ENCODE measurements at regions not wholly inside any gene's neighbourhood (a gene's known extent, or its start where the extent isn't known, plus 50 kb on each side); places are given as distances from the start of the nearest gene placed in this dataset.

DNA sequence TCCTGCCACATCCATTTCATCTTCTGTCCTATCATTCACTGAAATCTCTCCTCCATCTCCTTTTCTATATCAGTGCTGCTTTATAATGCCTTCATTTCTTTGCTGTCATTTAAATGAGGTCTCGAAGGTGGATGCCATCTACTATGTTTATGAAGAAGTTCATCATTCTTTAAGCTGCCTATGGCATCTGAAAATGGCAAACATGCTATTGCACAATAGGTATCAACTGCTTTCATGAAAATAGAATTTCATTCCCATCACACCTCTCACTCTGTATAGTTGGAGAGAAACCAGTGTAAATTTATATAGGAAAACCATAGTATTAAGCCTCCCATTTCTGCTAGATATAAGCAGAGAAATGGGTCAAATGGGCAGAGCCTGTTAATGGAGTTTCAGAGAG is 100.2 kb downstream of the FGF9 start:
- TF ChIP-seq, protein P1, sequence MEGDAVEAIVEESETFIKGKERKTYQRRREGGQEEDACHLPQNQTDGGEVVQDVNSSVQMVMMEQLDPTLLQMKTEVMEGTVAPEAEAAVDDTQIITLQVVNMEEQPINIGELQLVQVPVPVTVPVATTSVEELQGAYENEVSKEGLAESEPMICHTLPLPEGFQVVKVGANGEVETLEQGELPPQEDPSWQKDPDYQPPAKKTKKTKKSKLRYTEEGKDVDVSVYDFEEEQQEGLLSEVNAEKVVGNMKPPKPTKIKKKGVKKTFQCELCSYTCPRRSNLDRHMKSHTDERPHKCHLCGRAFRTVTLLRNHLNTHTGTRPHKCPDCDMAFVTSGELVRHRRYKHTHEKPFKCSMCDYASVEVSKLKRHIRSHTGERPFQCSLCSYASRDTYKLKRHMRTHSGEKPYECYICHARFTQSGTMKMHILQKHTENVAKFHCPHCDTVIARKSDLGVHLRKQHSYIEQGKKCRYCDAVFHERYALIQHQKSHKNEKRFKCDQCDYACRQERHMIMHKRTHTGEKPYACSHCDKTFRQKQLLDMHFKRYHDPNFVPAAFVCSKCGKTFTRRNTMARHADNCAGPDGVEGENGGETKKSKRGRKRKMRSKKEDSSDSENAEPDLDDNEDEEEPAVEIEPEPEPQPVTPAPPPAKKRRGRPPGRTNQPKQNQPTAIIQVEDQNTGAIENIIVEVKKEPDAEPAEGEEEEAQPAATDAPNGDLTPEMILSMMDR (IDR thresholded peaks at IDR 0.05; ENCODE audit: low read depth, low read length, missing control alignments), result no peak
- DNase-seq (ENCODE audit: extremely low read depth, low read depth), result no peak
- H3K4me3 ChIP-seq (replicated peaks; ENCODE audit: low read depth, low read length), result no peak overlapping the region

DNA sequence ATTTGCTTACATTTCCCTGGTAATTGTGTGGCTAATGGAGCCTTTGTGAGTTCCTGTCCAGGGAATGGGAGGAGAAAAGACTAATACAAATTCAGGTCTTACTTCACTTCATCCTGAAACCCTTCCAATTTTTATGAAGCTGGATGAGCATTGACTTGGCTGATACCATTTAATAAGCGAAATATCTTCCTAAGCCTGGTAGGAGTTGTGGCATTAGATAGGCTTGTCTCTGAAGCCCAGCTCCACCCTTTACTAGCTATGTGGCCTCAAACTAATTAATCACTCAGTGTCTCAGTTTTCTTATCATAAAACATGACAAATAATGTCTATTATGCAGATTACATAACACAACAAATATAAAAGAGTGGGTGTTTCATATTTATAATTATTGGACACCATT is 106.3 kb downstream of the FGF9 start:
- H3K4me3 ChIP-seq (replicated peaks; ENCODE audit: low read depth, low read length), result no peak overlapping the region
- DNase-seq (ENCODE audit: extremely low read depth, low read depth), result no peak
- TF ChIP-seq, protein P1 (IDR thresholded peaks at IDR 0.05; ENCODE audit: low read depth, low read length, missing control alignments), result no peak

DNA sequence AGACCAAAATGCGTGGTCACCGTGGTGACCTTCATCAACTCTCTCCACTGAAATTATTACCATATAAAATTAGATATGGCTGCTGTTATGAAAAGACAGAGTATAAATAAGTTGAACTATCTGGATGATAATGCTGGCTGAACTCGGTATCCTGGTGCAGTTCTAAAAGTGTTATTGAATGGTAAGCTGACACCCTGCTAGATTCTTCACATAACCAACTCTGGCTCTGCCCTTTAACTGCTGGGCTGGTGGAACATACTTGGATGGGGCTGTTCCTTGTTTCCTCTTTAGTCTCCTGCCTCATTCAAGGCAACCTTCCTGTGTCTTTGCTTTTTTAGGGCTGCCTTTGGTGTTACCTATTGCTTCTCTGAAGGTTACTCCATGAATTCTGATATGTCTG is 106.9 kb downstream of the FGF9 start:
- TF ChIP-seq, protein P1 (IDR thresholded peaks at IDR 0.05; ENCODE audit: low read depth, low read length, missing control alignments), result no peak
- DNase-seq (ENCODE audit: extremely low read depth, low read depth), result no peak
- no peak overlapping the region for H3K4me3 ChIP-seq (replicated peaks; ENCODE audit: low read depth, low read length)

DNA sequence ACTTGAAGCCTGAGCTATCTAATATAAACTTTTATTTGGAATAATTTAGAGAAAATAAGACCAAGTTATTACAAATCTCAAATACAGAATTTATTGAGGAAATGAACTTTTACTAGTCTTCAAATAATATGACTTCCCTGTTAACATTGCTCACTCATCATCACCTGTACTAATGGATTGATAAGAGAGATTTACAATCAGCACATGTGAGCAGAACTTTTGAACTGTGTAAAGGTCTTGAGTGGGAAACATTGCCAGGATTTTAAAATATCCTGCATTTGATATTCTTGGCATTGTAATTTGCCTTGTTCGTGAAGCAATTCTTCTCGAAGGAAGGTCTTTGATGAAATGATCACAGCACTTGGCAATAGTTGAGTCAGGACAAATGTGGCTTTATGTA is 111.9 kb downstream of the FGF9 start:
- no peak overlapping the region for H3K4me3 ChIP-seq (replicated peaks; ENCODE audit: low read depth, low read length)
- DNase-seq (ENCODE audit: extremely low read depth, low read depth), result no peak
- TF ChIP-seq, protein P1 (IDR thresholded peaks at IDR 0.05; ENCODE audit: low read depth, low read length, missing control alignments), result no peak

DNA sequence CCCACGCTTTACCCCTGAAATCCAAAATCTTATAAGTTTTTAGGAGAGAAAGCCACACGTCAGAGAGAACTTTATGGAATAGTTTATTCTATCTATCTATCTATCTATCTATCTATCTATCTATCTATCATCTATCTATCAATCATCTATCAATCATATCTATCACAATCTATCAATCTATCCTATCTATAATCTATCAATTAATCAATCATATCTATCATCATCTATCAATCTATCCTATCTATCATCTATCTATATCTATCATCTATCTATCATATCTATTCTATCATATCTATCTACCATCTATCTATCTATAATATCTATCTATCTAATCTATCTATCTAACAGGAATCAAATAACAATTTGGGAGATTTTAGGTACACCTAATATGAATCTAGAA is 115.1 kb downstream of the FGF9 start:
- DNase-seq (ENCODE audit: extremely low read depth, low read depth), result no peak
- TF ChIP-seq, protein P1 (IDR thresholded peaks at IDR 0.05; ENCODE audit: low read depth, low read length, missing control alignments), result no peak
- no peak overlapping the region for H3K4me3 ChIP-seq (replicated peaks; ENCODE audit: low read depth, low read length)

DNA sequence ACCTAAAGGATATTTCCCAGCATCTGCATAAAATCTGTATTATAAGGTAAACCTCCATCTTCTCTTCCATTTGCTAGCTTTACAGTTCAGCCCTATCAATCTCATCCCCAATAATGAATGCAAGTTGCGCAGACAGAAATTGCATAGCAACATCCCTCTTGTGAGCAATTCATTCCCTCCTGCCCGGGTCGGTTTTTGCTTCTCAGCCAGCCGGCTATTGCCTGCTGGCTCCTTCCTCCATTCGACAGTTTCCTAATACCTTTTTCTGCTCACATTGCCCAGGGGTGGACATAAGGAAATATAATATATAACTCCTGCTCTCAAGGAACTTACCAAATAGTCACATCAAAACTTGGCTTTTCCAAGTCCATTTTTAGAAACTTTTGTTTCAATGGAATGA is 125.2 kb downstream of the FGF9 start:
- H3K4me3 ChIP-seq (replicated peaks; ENCODE audit: low read depth, low read length), result no peak overlapping the region
- TF ChIP-seq, protein P1 (IDR thresholded peaks at IDR 0.05; ENCODE audit: low read depth, low read length, missing control alignments), result no peak
- no peak for DNase-seq (ENCODE audit: extremely low read depth, low read depth)

DNA sequence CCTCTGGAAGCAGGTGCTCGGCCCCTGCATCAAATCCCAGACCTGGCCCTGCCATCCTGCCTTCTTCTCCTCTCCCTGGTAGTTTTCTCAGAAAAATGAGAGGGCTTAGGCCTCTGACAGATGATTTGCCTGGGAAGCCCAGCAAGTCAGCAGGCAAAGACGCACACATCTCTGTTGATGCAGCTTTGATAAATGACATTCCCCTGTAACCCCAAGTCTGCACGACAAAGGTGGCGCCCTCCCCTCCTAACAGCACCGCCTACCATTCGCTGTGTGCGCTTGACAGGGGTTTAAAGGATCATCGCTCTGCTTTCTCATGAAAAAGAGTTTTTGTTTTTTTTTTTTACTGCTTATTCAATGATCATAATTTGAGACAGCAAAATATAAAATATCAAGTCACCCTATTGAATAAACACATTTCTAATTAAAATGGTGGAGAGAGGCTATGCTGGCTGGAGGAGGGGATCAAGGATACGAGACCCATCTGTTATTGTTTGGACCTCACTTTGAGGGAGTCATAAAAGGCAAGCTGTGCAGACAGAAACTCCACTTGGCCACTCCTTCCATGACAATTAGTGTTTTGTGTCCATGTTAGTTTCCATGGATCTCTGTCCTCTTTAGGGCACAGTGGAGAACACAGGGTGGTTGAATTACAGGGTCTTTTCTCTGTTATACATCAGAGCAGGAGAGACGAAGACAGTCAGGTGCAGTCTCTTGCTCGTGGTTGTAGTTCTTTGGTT is 126.1 kb downstream of the FGF9 start:
- TF ChIP-seq, protein P1 (IDR thresholded peaks at IDR 0.05; ENCODE audit: low read depth, low read length, missing control alignments), result no peak
- no peak for DNase-seq (ENCODE audit: extremely low read depth, low read depth)

More for the DNA sequence above, 126.1 kb downstream of the FGF9 start:
- no peak overlapping the region for H3K4me3 ChIP-seq (replicated peaks; ENCODE audit: low read depth, low read length)
